SK-N-SH treated with all-trans-retinoic acid at 6 μM for 48 hours (cell line): ENCODE measurements at regions not wholly inside any gene's neighbourhood (a gene's known extent, or its start where the extent isn't known, plus 50 kb on each side); places are given as distances from the start of the nearest gene placed in this dataset.

Experiments used
- ATAC-seq: fragments of 200-7000 bp; cut with Tn5 transposase; 3 replicates; pipeline ENCODE4 v1.9.1; 2020; ENCODE audit warnings: mild to moderate bottlenecking, moderate library complexity
- ARNTL ChIP-seq: fragments of 450-650 bp; formaldehyde crosslinking; IDR thresholded peaks from 2 replicates; pipeline ENCODE4 v1.5.0; 2020; ENCODE audit warnings: low read depth, mild to moderate bottlenecking, moderate library complexity, borderline replicate concordance
- BACH2 ChIP-seq: fragments of 250-450 bp; sonication (Bioruptor Pico); IDR thresholded peaks from 2 replicates; pipeline ENCODE4 v1.9.0; 2021; ENCODE audit warnings: mild to moderate bottlenecking, borderline replicate concordance
- CSDC2 ChIP-seq: fragments of 250-450 bp; sonication (Bioruptor Pico); IDR thresholded peaks from 2 replicates; pipeline ENCODE4 v1.5.0; 2020; ENCODE audit warnings: mild to moderate bottlenecking, moderate library complexity
- ESRRG ChIP-seq: fragments of 250-450 bp; sonication (Bioruptor Pico); IDR thresholded peaks from 2 replicates; pipeline ENCODE4 v1.6.1; 2021; ENCODE audit warnings: mild to moderate bottlenecking
- GLIS3 ChIP-seq: fragments of 250-450 bp; sonication (Bioruptor Pico); IDR thresholded peaks from 2 replicates; pipeline ENCODE4 v1.5.0; 2020; ENCODE audit warnings: mild to moderate bottlenecking, moderate library complexity
- ISL1 ChIP-seq: fragments of 250-450 bp; sonication (Bioruptor Pico); IDR thresholded peaks from 2 replicates; pipeline ENCODE4 v2.1.2; 2022; ENCODE audit warnings: mild to moderate bottlenecking, moderate library complexity
- OSR1 ChIP-seq: fragments of 250-450 bp; sonication (Bioruptor Pico); IDR thresholded peaks from 2 replicates; pipeline ENCODE4 v1.8.0; 2022; ENCODE audit warnings: moderate library complexity, mild to moderate bottlenecking, inconsistent platforms
- POU6F1 ChIP-seq: fragments of 250-450 bp; sonication (Bioruptor Pico); IDR thresholded peaks from 2 replicates; pipeline ENCODE4 v1.8.0; 2021; ENCODE audit warnings: low read depth, mild to moderate bottlenecking, moderate library complexity, borderline replicate concordance
- PPARA ChIP-seq: fragments of 250-450 bp; sonication (Bioruptor Pico); IDR thresholded peaks from 2 replicates; pipeline ENCODE4 v1.5.0; 2020; ENCODE audit warnings: mild to moderate bottlenecking, borderline replicate concordance
- RARB ChIP-seq: fragments of 250-450 bp; sonication (Bioruptor Pico); IDR thresholded peaks from 2 replicates; pipeline ENCODE4 v1.8.0; 2021; ENCODE audit warnings: mild to moderate bottlenecking, moderate library complexity
- SNAI2 ChIP-seq: fragments of 250-450 bp; sonication (Bioruptor Pico); IDR thresholded peaks from 2 replicates; pipeline ENCODE4 v1.5.0; 2020; ENCODE audit warnings: mild to moderate bottlenecking, moderate library complexity
- TCF4 ChIP-seq: fragments of 250-450 bp; sonication (Bioruptor Pico); IDR thresholded peaks from 2 replicates; pipeline ENCODE4 v1.8.0; 2021; ENCODE audit warnings: mild to moderate bottlenecking, moderate library complexity, borderline replicate concordance
- TOX ChIP-seq: fragments of 250-450 bp; sonication (Bioruptor Pico); IDR thresholded peaks from 2 replicates; pipeline ENCODE4 v1.8.0; 2021; ENCODE audit warnings: mild to moderate bottlenecking, moderate library complexity, borderline replicate concordance
- TSHZ2 ChIP-seq: fragments of 250-450 bp; sonication (Bioruptor Pico); IDR thresholded peaks from 2 replicates; pipeline ENCODE4 v1.5.0; 2020; ENCODE audit warnings: mild to moderate bottlenecking, moderate library complexity
- ZC3H10 ChIP-seq: fragments of 250-450 bp; sonication (Bioruptor Pico); IDR thresholded peaks from 2 replicates; pipeline ENCODE4 v1.5.1; 2021; ENCODE audit warnings: mild to moderate bottlenecking, moderate library complexity
- ZFP3 ChIP-seq: fragments of 250-450 bp; sonication (Bioruptor Pico); IDR thresholded peaks from 2 replicates; pipeline ENCODE4 v1.5.0; 2020; ENCODE audit warnings: mild to moderate bottlenecking, moderate library complexity
- ZFP30 ChIP-seq: fragments of 450-650 bp; formaldehyde crosslinking; IDR thresholded peaks from 2 replicates; pipeline ENCODE4 v1.5.0; 2022; ENCODE audit warnings: mild to moderate bottlenecking, moderate library complexity
- ZNF70 ChIP-seq: fragments of 450-650 bp; formaldehyde crosslinking; IDR thresholded peaks from 2 replicates; pipeline ENCODE4 v1.5.0; 2020; ENCODE audit warnings: mild to moderate bottlenecking, moderate library complexity
- ZNF8 ChIP-seq: fragments of 450-650 bp; formaldehyde crosslinking; IDR thresholded peaks from 2 replicates; pipeline ENCODE4 v1.5.0; 2020; ENCODE audit warnings: mild to moderate bottlenecking, moderate library complexity
- TF ChIP-seq, protein P1 (sequence below): fragments of 250-450 bp; sonication (Bioruptor Pico); IDR thresholded peaks from 2 replicates; pipeline ENCODE4 v1.8.0; 2020; ENCODE audit warnings: mild to moderate bottlenecking, moderate library complexity, borderline replicate concordance
- TF ChIP-seq, protein P2 (sequence below): fragments of 250-450 bp; sonication (Bioruptor Pico); IDR thresholded peaks from 2 replicates; pipeline ENCODE4 v1.5.1; 2021; ENCODE audit warnings: mild to moderate bottlenecking, moderate library complexity

DNA sequence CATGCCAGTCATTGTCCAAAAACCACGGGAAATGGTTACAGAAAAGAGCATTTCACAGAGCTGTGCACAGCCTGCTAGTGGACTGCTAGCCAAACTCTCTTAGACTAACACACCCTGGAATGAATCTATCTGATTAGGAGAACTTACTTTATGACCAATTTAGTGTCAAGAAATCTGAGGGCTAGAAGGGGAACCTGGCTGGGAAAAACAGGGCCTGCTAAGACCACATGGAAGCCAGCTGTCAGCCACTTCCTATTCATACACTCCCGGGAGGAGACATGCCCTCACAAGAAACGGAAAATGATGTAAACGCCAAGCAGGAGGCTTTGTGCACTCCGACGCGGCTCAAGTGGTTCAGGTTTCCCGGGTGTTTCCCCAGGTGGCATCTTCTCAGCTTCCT is 54.8 kb downstream of the MPP7 start:
- TF ChIP-seq ZNF70, result no peak
- TF ChIP-seq, protein P1, sequence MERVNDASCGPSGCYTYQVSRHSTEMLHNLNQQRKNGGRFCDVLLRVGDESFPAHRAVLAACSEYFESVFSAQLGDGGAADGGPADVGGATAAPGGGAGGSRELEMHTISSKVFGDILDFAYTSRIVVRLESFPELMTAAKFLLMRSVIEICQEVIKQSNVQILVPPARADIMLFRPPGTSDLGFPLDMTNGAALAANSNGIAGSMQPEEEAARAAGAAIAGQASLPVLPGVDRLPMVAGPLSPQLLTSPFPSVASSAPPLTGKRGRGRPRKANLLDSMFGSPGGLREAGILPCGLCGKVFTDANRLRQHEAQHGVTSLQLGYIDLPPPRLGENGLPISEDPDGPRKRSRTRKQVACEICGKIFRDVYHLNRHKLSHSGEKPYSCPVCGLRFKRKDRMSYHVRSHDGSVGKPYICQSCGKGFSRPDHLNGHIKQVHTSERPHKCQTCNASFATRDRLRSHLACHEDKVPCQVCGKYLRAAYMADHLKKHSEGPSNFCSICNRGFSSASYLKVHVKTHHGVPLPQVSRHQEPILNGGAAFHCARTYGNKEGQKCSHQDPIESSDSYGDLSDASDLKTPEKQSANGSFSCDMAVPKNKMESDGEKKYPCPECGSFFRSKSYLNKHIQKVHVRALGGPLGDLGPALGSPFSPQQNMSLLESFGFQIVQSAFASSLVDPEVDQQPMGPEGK (CRISPR knock-in tag), result no peak
- TF ChIP-seq PPARA (CRISPR knock-in tag), result no peak
- no peak for TF ChIP-seq ZFP3 (CRISPR knock-in tag)
- no peak for TF ChIP-seq BACH2 (CRISPR knock-in tag)
- no peak for TF ChIP-seq SNAI2 (CRISPR knock-in tag)
- TF ChIP-seq ARNTL (CRISPR knock-in tag), result no peak
- TF ChIP-seq ZNF8 (CRISPR knock-in tag), result no peak

DNA sequence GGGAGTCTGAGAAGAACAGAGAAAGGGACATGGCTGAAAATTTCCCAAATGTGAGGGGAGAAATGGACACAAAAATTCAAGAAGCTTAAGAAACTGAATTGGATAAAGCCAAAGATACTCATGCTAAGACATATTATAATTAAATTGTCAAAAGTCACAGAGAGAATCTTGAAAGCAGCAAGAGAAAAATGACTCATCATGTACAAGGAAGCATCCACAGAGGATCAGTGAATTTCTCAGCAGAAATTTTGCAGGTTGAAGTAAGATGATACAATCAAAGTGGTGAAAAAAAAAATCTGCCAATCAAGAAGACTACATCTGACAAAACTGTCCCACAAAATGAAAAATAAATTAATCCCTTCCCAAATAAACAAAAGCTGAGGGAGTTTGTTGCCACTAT is 56.8 kb downstream of the MPP7 start:
- no peak for ATAC-seq
- no peak for TF ChIP-seq RARB (CRISPR knock-in tag)
- no peak for TF ChIP-seq OSR1 (CRISPR knock-in tag)
- no peak for TF ChIP-seq ISL1 (CRISPR knock-in tag)
- no peak for TF ChIP-seq TCF4 (CRISPR knock-in tag)
- no peak for TF ChIP-seq BACH2 (CRISPR knock-in tag)
- TF ChIP-seq, all 23 proteins: peak for 0

More for the DNA sequence above, 54.8 kb downstream of the MPP7 start:
- no peak for ATAC-seq

DNA sequence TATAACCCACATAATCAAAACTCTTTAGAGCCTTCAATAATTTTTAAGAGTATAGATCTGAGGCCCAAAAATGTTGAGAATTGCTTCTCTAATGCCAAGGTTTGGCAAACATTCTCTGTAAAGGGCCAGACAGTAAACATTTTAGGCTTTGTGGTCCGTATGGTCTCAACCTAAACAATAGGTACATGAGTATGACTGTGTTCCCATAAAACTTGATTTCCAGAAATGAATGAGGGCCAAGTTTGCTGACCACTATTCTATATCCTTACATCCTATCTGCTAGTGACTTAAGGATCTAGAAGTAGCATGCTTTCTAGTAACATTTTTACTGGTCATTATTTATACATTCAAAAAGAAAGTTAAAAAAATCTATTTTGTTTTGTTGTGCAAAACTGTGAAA is 58.9 kb downstream of the MPP7 start:
- no peak for TF ChIP-seq PPARA (CRISPR knock-in tag)
- TF ChIP-seq POU6F1, result no peak
- TF ChIP-seq ZFP30 (CRISPR knock-in tag), result no peak
- no peak for TF ChIP-seq ESRRG (CRISPR knock-in tag)
- TF ChIP-seq ZFP3 (CRISPR knock-in tag), result no peak
- TF ChIP-seq TSHZ2 (CRISPR knock-in tag), result no peak

GRCh38 chr10:28242555-28243204 is 60.2 kb downstream of the MPP7 start:
- TF ChIP-seq SNAI2 (CRISPR knock-in tag), result no peak
- TF ChIP-seq ZNF70, result no peak
- no peak for TF ChIP-seq ZNF8 (CRISPR knock-in tag)
- no peak for TF ChIP-seq ZC3H10 (CRISPR knock-in tag)
- TF ChIP-seq ZFP30 (CRISPR knock-in tag), result no peak
- TF ChIP-seq RARB (CRISPR knock-in tag), result no peak
- TF ChIP-seq TOX (CRISPR knock-in tag), result no peak
- no peak for TF ChIP-seq POU6F1
- TF ChIP-seq ZFP3 (CRISPR knock-in tag), result no peak
- no peak for TF ChIP-seq GLIS3
- TF ChIP-seq, protein P2, sequence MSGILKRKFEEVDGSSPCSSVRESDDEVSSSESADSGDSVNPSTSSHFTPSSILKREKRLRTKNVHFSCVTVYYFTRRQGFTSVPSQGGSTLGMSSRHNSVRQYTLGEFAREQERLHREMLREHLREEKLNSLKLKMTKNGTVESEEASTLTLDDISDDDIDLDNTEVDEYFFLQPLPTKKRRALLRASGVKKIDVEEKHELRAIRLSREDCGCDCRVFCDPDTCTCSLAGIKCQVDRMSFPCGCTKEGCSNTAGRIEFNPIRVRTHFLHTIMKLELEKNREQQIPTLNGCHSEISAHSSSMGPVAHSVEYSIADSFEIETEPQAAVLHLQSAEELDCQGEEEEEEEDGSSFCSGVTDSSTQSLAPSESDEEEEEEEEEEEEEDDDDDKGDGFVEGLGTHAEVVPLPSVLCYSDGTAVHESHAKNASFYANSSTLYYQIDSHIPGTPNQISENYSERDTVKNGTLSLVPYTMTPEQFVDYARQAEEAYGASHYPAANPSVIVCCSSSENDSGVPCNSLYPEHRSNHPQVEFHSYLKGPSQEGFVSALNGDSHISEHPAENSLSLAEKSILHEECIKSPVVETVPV (CRISPR knock-in tag), result no peak
- TF ChIP-seq ISL1 (CRISPR knock-in tag), result no peak
- TF ChIP-seq ARNTL (CRISPR knock-in tag), result no peak
- TF ChIP-seq CSDC2 (CRISPR knock-in tag), result no peak
- no peak for ATAC-seq

More for the DNA sequence above, 58.9 kb downstream of the MPP7 start:
- no peak for ATAC-seq
